Loucy (cell line): ENCODE measurements at regions not wholly inside any gene's neighbourhood (a gene's known extent, or its start where the extent isn't known, plus 50 kb on each side); places are given as distances from the start of the nearest gene placed in this dataset.

ENCODE experiments used
- H2AFZ ChIP-seq: fragments of 200-600 bp; sonication (generic); 2 replicates; pipeline ENCODE4 v1.6.0; 2016; ENCODE audit warnings: antibody characterized with exemption, mild to moderate bottlenecking, low read length, moderate library complexity
- H3F3A ChIP-seq: fragments of 200-600 bp; 2 replicates; pipeline ENCODE4 v1.6.0; 2016; ENCODE audit warnings: antibody characterized with exemption, low read depth, mild to moderate bottlenecking
- H3K27me3 ChIP-seq: fragments of 200-600 bp; sonication (generic); 2 replicates; pipeline ENCODE4 v1.6.1; 2014; ENCODE audit warnings: low read length, mild to moderate bottlenecking; ENCODE audit not compliant: insufficient read depth, poor library complexity, severe bottlenecking
- H3K36me3 ChIP-seq: fragments of 200-600 bp; sonication (generic); 2 replicates; pipeline ENCODE4 v1.6.1; 2016; ENCODE audit warnings: low read length; ENCODE audit not compliant: insufficient read depth
- H3K4me1 ChIP-seq: fragments of 200-600 bp; sonication (generic); 2 replicates; pipeline ENCODE4 v1.5.1; 2014; ENCODE audit warnings: low read length, mild to moderate bottlenecking; ENCODE audit not compliant: insufficient read depth, poor library complexity, severe bottlenecking
- H3K4me2 ChIP-seq: fragments of 200-600 bp; sonication (generic); 2 replicates; pipeline ENCODE4 v1.6.0; 2014; ENCODE audit warnings: antibody characterized with exemption, low read length, low read depth, mild to moderate bottlenecking; ENCODE audit not compliant: poor library complexity, severe bottlenecking
- H3K4me3 ChIP-seq: fragments of 200-600 bp; sonication (generic); 2 replicates; pipeline ENCODE4 v1.5.1; 2014; ENCODE audit warnings: low read length, mild to moderate bottlenecking, mixed read lengths; ENCODE audit not compliant: poor library complexity, severe bottlenecking
- H3K79me2 ChIP-seq: fragments of 200-600 bp; sonication (generic); 2 replicates; pipeline ENCODE4 v1.6.1; 2014; ENCODE audit warnings: low read length; ENCODE audit not compliant: insufficient read depth
- H3K9ac ChIP-seq: fragments of 200-600 bp; sonication (generic); 2 replicates; pipeline ENCODE4 v1.6.0; 2014; ENCODE audit warnings: mild to moderate bottlenecking, low read depth, low read length, moderate library complexity; ENCODE audit not compliant: poor library complexity, severe bottlenecking
- H3K9me2 ChIP-seq: fragments of 200-600 bp; sonication (generic); replicated peaks from 2 replicates; pipeline ENCODE4 v1.6.1; 2016; ENCODE audit warnings: low read depth, low read length, mixed read lengths
- H3K9me3 ChIP-seq: fragments of 200-600 bp; sonication (generic); 2 replicates; pipeline ENCODE4 v1.6.1; 2014; ENCODE audit warnings: mild to moderate bottlenecking, antibody characterized with exemption, low read length, low read depth; ENCODE audit not compliant: insufficient read depth
- H4K20me1 ChIP-seq: fragments of 200-600 bp; sonication (generic); 2 replicates; pipeline ENCODE4 v1.6.0; 2014; ENCODE audit warnings: antibody characterized with exemption, low read length, mild to moderate bottlenecking; ENCODE audit not compliant: insufficient read depth, poor library complexity, severe bottlenecking
- EZH2phosphoT487 ChIP-seq: fragments of 200-600 bp; IDR thresholded peaks from 2 replicates; pipeline ENCODE4 v1.6.1; 2018; ENCODE audit warnings: antibody characterized with exemption, mild to moderate bottlenecking, moderate library complexity, borderline replicate concordance
- TF ChIP-seq, protein P1 (sequence below): fragments of 200-600 bp; sonication (generic); conservative IDR thresholded peaks from 2 replicates; pipeline ENCODE4 v1.5.1; 2014; ENCODE audit warnings: mild to moderate bottlenecking, antibody characterized with exemption, low read length

DNA sequence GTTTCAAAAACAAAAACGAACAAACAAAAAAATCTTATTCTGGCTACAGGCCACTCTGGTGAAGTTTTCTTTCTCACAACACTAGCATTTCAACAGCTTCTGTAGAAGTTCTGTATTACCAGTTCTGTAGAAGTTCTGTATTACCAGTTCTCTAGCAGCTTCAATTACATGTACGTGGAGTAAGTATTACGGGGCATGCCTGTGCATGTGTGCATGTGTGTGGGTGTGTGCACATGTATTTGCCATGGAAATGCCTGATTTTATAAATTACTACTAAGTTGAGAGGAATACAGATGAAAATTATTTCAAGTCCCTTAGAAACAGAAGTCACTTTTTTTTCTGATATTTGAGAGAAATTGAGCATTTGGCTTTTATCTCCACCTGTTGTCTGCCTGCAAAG, 414.2 kb downstream of the FOXO1 start:
- Histone ChIP-seq H3K4me3 (no peak overlapping the region), H3K9ac (no peak overlapping the region), H3K9me3 (no peaks in the 10 kb centered on the region), H3F3A (no peaks in the 10 kb centered on the region), H3K36me3 (no peaks in the 10 kb centered on the region), H3K4me2 (no peak overlapping the region), H2AFZ (no peak overlapping the region), H3K79me2 (no peaks in the 10 kb centered on the region), H3K27me3 (no peaks in the 10 kb centered on the region), H3K9me2 (no peaks in the 10 kb centered on the region), H4K20me1 (no peaks in the 10 kb centered on the region), H3K4me1 (peaks cover 9% of the 10 kb centered on the region)
- no peak for TF ChIP-seq EZH2phosphoT487
- TF ChIP-seq, protein P1, sequence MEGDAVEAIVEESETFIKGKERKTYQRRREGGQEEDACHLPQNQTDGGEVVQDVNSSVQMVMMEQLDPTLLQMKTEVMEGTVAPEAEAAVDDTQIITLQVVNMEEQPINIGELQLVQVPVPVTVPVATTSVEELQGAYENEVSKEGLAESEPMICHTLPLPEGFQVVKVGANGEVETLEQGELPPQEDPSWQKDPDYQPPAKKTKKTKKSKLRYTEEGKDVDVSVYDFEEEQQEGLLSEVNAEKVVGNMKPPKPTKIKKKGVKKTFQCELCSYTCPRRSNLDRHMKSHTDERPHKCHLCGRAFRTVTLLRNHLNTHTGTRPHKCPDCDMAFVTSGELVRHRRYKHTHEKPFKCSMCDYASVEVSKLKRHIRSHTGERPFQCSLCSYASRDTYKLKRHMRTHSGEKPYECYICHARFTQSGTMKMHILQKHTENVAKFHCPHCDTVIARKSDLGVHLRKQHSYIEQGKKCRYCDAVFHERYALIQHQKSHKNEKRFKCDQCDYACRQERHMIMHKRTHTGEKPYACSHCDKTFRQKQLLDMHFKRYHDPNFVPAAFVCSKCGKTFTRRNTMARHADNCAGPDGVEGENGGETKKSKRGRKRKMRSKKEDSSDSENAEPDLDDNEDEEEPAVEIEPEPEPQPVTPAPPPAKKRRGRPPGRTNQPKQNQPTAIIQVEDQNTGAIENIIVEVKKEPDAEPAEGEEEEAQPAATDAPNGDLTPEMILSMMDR = no peak

DNA sequence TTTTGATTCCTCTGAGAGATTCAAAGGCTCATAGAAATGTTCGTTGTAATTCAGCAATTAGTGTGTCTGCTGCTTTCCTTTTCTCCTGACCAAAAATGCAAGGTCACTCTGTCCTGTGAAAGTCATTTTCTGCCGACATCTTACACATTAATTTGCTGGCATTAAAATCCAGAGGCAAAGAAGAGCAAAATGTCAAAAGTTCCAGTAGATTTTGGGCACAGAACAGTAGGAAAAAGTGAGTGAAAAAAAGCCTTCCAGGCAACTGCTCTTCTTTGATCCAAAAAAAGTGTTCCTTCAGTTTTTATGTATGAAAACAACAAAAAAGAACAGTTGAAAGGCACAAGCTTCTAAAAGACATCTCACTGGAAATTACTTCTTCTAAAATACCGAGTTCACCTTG, 413.8 kb downstream of the FOXO1 start:
- no peak overlapping the region for H2AFZ ChIP-seq
- H3K79me2 ChIP-seq = no peaks in the 10 kb centered on the region
- H3K36me3 ChIP-seq = no peaks in the 10 kb centered on the region
- no peak for TF ChIP-seq EZH2phosphoT487
- TF ChIP-seq, protein P1 = no peak
- H4K20me1 ChIP-seq = no peaks in the 10 kb centered on the region
- H3K4me3 ChIP-seq = no peak overlapping the region
- no peaks in the 10 kb centered on the region for H3K9me3 ChIP-seq
- no peaks in the 10 kb centered on the region for H3K9me2 ChIP-seq
- H3K27me3 ChIP-seq = no peaks in the 10 kb centered on the region
- peaks cover 9% of the 10 kb centered on the region for H3K4me1 ChIP-seq
- no peaks in the 10 kb centered on the region for H3F3A ChIP-seq
- H3K9ac ChIP-seq = no peak overlapping the region
- no peak overlapping the region for H3K4me2 ChIP-seq

DNA sequence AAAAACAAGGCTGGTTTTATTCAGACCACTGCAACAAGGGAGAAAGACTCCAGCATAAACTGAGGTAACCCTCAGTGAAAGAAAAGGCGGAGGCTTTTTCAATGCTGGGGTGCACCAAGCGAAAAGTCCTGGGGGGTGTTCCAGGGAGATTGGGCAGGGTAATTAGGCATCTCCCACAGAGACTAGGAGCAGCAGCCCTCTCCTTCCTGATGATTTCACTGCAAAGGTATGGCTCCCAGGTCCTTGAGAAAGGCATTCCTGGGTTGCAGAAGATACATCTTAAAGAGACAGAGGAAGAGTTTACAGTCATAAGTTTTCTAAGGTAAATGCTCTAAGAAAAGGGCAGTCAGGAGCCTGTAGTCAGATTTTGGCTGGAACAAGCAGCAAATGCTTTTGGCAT, 412.0 kb downstream of the FOXO1 start:
- Histone ChIP-seq H3K4me1 (peaks cover 9% of the 10 kb centered on the region), H3F3A (no peaks in the 10 kb centered on the region), H4K20me1 (no peaks in the 10 kb centered on the region), H3K9me2 (no peaks in the 10 kb centered on the region), H3K4me2 (no peak overlapping the region), H2AFZ (no peak overlapping the region), H3K4me3 (no peak overlapping the region), H3K9me3 (no peaks in the 10 kb centered on the region), H3K79me2 (no peaks in the 10 kb centered on the region), H3K36me3 (no peaks in the 10 kb centered on the region), H3K27me3 (no peaks in the 10 kb centered on the region), H3K9ac (no peak overlapping the region)
- TF ChIP-seq EZH2phosphoT487 = no peak
- TF ChIP-seq, protein P1 = no peak
